ENCODE measurements at regions not wholly inside any gene's neighbourhood (a gene's known extent, or its start where the extent isn't known, plus 50 kb on each side); places are given as distances from the start of the nearest gene placed in this dataset.
"Not testable (repeated sequence)": the region's sequence is repeated elsewhere in the genome, so short reads cannot be mapped to it uniquely, and the experiment has no call there.

- H3K36me3 Mint-ChIP-seq (ENCODE audit: low read depth), result no peaks in the 10 kb centered on the region
- no peaks in the 10 kb centered on the region for H3K4me1 Mint-ChIP-seq (ENCODE audit: low read depth)
- DNase-seq, result no peak
- peaks cover 24% of the 10 kb centered on the region for H3K9me3 Mint-ChIP-seq
- no peak overlapping the region for H3K27ac Mint-ChIP-seq
- H3K4me3 Mint-ChIP-seq, result no peak overlapping the region
- H3K27me3 Mint-ChIP-seq, result no peaks in the 10 kb centered on the region
Measured at GRCh38 chr5:17966640-17967402, 332.6 kb downstream of the TAF11L14 start.

- no peaks in the 10 kb centered on the region for H3K27me3 Mint-ChIP-seq
- DNase-seq, result no peak
- H3K27ac Mint-ChIP-seq, result no peak overlapping the region
- H3K4me1 Mint-ChIP-seq (ENCODE audit: low read depth), result no peaks in the 10 kb centered on the region
- H3K4me3 Mint-ChIP-seq, result no peak overlapping the region
- peaks cover 6% of the 10 kb centered on the region for H3K9me3 Mint-ChIP-seq
- H3K36me3 Mint-ChIP-seq (ENCODE audit: low read depth), result no peaks in the 10 kb centered on the region
Measured at GRCh38 chr5:17976404-17976803, 342.1 kb downstream of the TAF11L14 start.

- Mint-ChIP-seq H3K36me3 (ENCODE audit: low read depth) (no peaks in the 10 kb centered on the region), H3K4me3 (no peak overlapping the region), H3K27me3 (no peaks in the 10 kb centered on the region), H3K4me1 (ENCODE audit: low read depth) (no peaks in the 10 kb centered on the region), H3K9me3 (peaks cover 13% of the 10 kb centered on the region), H3K27ac (no peak overlapping the region)
- DNase-seq, result no peak
Measured at GRCh38 chr5:17978954-17979353, 344.7 kb downstream of the TAF11L14 start.

GRCh38 chr5:17982626-17983025, 348.4 kb downstream of the TAF11L14 start:
- not testable (repeated sequence) for H3K4me1 Mint-ChIP-seq (ENCODE audit: low read depth); DNase-seq; H3K4me3 Mint-ChIP-seq; H3K27me3 Mint-ChIP-seq; H3K36me3 Mint-ChIP-seq (ENCODE audit: low read depth); H3K27ac Mint-ChIP-seq
- H3K9me3 Mint-ChIP-seq, result peaks cover 12% of the 10 kb centered on the region

- no peaks in the 10 kb centered on the region for H3K27me3 Mint-ChIP-seq
- H3K36me3 Mint-ChIP-seq (ENCODE audit: low read depth), result no peaks in the 10 kb centered on the region
- no peak overlapping the region for H3K27ac Mint-ChIP-seq
- no peak overlapping the region for H3K4me3 Mint-ChIP-seq
- no peaks in the 10 kb centered on the region for H3K4me1 Mint-ChIP-seq (ENCODE audit: low read depth)
- H3K9me3 Mint-ChIP-seq, result peaks cover 5% of the 10 kb centered on the region
- DNase-seq, result no peak
Measured at GRCh38 chr5:17989036-17989435, 354.8 kb downstream of the TAF11L14 start.

- H3K4me1 Mint-ChIP-seq (ENCODE audit: low read depth), result no peaks in the 10 kb centered on the region
- H3K4me3 Mint-ChIP-seq, result no peak overlapping the region
- no peaks in the 10 kb centered on the region for H3K36me3 Mint-ChIP-seq (ENCODE audit: low read depth)
- H3K9me3 Mint-ChIP-seq, result peaks cover under 1% of the 10 kb centered on the region
- no peak for DNase-seq
- no peak overlapping the region for H3K27ac Mint-ChIP-seq
- H3K27me3 Mint-ChIP-seq, result no peaks in the 10 kb centered on the region
Measured at GRCh38 chr5:17989567-17990563, 355.6 kb downstream of the TAF11L14 start.

- Mint-ChIP-seq H3K4me3 (no peak overlapping the region), H3K4me1 (ENCODE audit: low read depth) (no peaks in the 10 kb centered on the region), H3K27me3 (no peaks in the 10 kb centered on the region), H3K27ac (no peak overlapping the region), H3K36me3 (ENCODE audit: low read depth) (no peaks in the 10 kb centered on the region), H3K9me3 (no peaks in the 10 kb centered on the region)
- no peak for DNase-seq
Measured at GRCh38 chr5:17991775-17992174, 357.5 kb downstream of the TAF11L14 start.

- Mint-ChIP-seq H3K4me1 (ENCODE audit: low read depth) (no peaks in the 10 kb centered on the region), H3K27me3 (no peaks in the 10 kb centered on the region), H3K36me3 (ENCODE audit: low read depth) (no peaks in the 10 kb centered on the region), H3K4me3 (no peak overlapping the region), H3K27ac (no peak overlapping the region), H3K9me3 (no peaks in the 10 kb centered on the region)
- no peak for DNase-seq
Measured at GRCh38 chr5:17992291-17992690, 358.0 kb downstream of the TAF11L14 start.

- Mint-ChIP-seq H3K36me3 (ENCODE audit: low read depth) (no peaks in the 10 kb centered on the region), H3K4me3 (no peak overlapping the region), H3K27me3 (no peaks in the 10 kb centered on the region), H3K4me1 (ENCODE audit: low read depth) (no peaks in the 10 kb centered on the region), H3K27ac (no peak overlapping the region), H3K9me3 (peaks cover 8% of the 10 kb centered on the region)
- DNase-seq, result no peak
Measured at GRCh38 chr5:17995997-17996396, 361.7 kb downstream of the TAF11L14 start.

GRCh38 chr5:17999858-18000257, 365.6 kb downstream of the TAF11L14 start:
- Mint-ChIP-seq H3K4me1 (ENCODE audit: low read depth) (no peaks in the 10 kb centered on the region), H3K9me3 (peaks cover 14% of the 10 kb centered on the region)

GRCh38 chr5:18000744-18001143, 366.5 kb downstream of the TAF11L14 start:
- no peak for DNase-seq
- Mint-ChIP-seq H3K9me3 (peaks cover 16% of the 10 kb centered on the region), H3K27ac (no peak overlapping the region), H3K4me3 (no peak overlapping the region), H3K36me3 (ENCODE audit: low read depth) (no peaks in the 10 kb centered on the region), H3K4me1 (ENCODE audit: low read depth) (no peaks in the 10 kb centered on the region), H3K27me3 (no peaks in the 10 kb centered on the region)

More at GRCh38 chr5:17999858-18000257, 365.6 kb downstream of the TAF11L14 start:
- Mint-ChIP-seq H3K27me3 (no peaks in the 10 kb centered on the region), H3K4me3 (no peak overlapping the region), H3K36me3 (ENCODE audit: low read depth) (no peaks in the 10 kb centered on the region), H3K27ac (no peak overlapping the region)
- no peak for DNase-seq

- peaks cover 16% of the 10 kb centered on the region for H3K9me3 Mint-ChIP-seq
- DNase-seq, result no peak
- no peaks in the 10 kb centered on the region for H3K36me3 Mint-ChIP-seq (ENCODE audit: low read depth)
- no peak overlapping the region for H3K4me3 Mint-ChIP-seq
- no peaks in the 10 kb centered on the region for H3K27me3 Mint-ChIP-seq
- no peaks in the 10 kb centered on the region for H3K4me1 Mint-ChIP-seq (ENCODE audit: low read depth)
- H3K27ac Mint-ChIP-seq, result no peak overlapping the region
Measured at GRCh38 chr5:18003312-18003711, 369.1 kb downstream of the TAF11L14 start.

GRCh38 chr5:18003784-18004183, 369.5 kb downstream of the TAF11L14 start:
- DNase-seq, result no peak
- peaks cover 16% of the 10 kb centered on the region for H3K9me3 Mint-ChIP-seq
- H3K36me3 Mint-ChIP-seq (ENCODE audit: low read depth), result no peaks in the 10 kb centered on the region
- H3K4me3 Mint-ChIP-seq, result no peak overlapping the region
- H3K27me3 Mint-ChIP-seq, result no peaks in the 10 kb centered on the region
- H3K27ac Mint-ChIP-seq, result no peak overlapping the region
- no peaks in the 10 kb centered on the region for H3K4me1 Mint-ChIP-seq (ENCODE audit: low read depth)

GRCh38 chr5:18006235-18006634, 372.0 kb downstream of the TAF11L14 start:
- H3K27ac Mint-ChIP-seq; H3K27me3 Mint-ChIP-seq; H3K36me3 Mint-ChIP-seq (ENCODE audit: low read depth); H3K4me3 Mint-ChIP-seq; DNase-seq; H3K4me1 Mint-ChIP-seq (ENCODE audit: low read depth): not testable (repeated sequence)
- peaks cover 16% of the 10 kb centered on the region for H3K9me3 Mint-ChIP-seq

- no peaks in the 10 kb centered on the region for H3K27me3 Mint-ChIP-seq
- DNase-seq, result no peak
- H3K27ac Mint-ChIP-seq, result no peak overlapping the region
- H3K4me3 Mint-ChIP-seq, result no peak overlapping the region
- peaks cover 13% of the 10 kb centered on the region for H3K9me3 Mint-ChIP-seq
- no peaks in the 10 kb centered on the region for H3K4me1 Mint-ChIP-seq (ENCODE audit: low read depth)
- H3K36me3 Mint-ChIP-seq (ENCODE audit: low read depth), result no peaks in the 10 kb centered on the region
Measured at GRCh38 chr5:18008940-18009339, 374.7 kb downstream of the TAF11L14 start.

All from activated T-cell treated with anti-CD3 and anti-CD28 coated beads, Interleukin-2, amount 50 U/mL, for 24 hours (primary cell).